Lower leg skin (tissue), 3 donors: ENCODE measurements at regions not wholly inside any gene's neighbourhood (a gene's known extent, or its start where the extent isn't known, plus 50 kb on each side); places are given as distances from the start of the nearest gene placed in this dataset.

ENCODE experiments used
- POLR2A ChIP-seq, 2 donors: fragments of 450-650 bp; IDR thresholded peaks; one replicate each; pipeline ENCODE4 v1.6.1; 2016 to 2017; ENCODE audit warnings: antibody characterized with exemption in 2 of 2, mild to moderate bottlenecking in 1 of 2, moderate library complexity in 1 of 2
- TF ChIP-seq, protein P1 (sequence below), 3 donors: fragments of 450-650 bp; IDR thresholded peaks; one replicate each; pipeline ENCODE4 v1.5.1; 2016; ENCODE audit warnings: antibody characterized with exemption in 3 of 3, mild to moderate bottlenecking in 3 of 3, moderate library complexity in 2 of 3

DNA sequence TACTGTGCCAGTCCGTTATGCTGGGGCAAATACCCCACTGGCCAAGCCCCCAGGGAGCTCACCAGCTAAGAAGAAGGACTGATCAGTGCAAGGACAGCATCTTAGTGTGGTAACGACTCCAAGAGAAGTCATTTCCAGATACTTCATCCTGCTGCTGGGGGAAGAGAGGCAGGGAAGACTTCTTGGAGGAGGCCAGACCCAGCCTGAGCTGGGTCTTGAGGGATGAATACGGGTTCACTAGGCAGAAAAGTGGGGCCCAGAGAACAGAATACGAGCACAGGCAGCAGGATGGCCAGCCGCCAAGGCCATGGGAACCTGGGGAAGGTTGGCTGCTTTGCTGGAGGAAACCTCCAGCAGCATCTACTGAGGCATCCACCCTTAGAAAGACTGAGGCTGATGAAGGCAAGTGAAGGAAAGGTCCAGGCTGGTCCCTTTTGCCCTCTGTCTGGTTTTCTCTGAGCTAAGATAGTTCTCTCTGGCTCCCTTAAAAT, 84.1 kb downstream of the GLI2 start:
- TF ChIP-seq, protein P1, sequence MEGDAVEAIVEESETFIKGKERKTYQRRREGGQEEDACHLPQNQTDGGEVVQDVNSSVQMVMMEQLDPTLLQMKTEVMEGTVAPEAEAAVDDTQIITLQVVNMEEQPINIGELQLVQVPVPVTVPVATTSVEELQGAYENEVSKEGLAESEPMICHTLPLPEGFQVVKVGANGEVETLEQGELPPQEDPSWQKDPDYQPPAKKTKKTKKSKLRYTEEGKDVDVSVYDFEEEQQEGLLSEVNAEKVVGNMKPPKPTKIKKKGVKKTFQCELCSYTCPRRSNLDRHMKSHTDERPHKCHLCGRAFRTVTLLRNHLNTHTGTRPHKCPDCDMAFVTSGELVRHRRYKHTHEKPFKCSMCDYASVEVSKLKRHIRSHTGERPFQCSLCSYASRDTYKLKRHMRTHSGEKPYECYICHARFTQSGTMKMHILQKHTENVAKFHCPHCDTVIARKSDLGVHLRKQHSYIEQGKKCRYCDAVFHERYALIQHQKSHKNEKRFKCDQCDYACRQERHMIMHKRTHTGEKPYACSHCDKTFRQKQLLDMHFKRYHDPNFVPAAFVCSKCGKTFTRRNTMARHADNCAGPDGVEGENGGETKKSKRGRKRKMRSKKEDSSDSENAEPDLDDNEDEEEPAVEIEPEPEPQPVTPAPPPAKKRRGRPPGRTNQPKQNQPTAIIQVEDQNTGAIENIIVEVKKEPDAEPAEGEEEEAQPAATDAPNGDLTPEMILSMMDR (IDR thresholded peaks at IDR 0.05) = no peak
- TF ChIP-seq POLR2A (IDR thresholded peaks at IDR 0.05) = no peak
